ENCODE measurements at regions not wholly inside any gene's neighbourhood (a gene's known extent, or its start where the extent isn't known, plus 50 kb on each side); places are given as distances from the start of the nearest gene placed in this dataset.
A peak's percentile ranks its signal among the peaks of the same experiment; 100 is the strongest.
"Not testable (repeated sequence)": the region's sequence is repeated elsewhere in the genome, so short reads cannot be mapped to it uniquely, and the experiment has no call there.

- not testable (repeated sequence) for DNase-seq
Measured at GRCh38 chr2:87468429-87468981, 279.4 kb upstream of the PLGLB2 start.

GRCh38 chr2:87469180-87470151, 278.4 kb upstream of the PLGLB2 start:
- DNase-seq, result peak; percentile 69

GRCh38 chr2:87470381-87471380, 277.2 kb upstream of the PLGLB2 start:
- peak; percentile 76 for DNase-seq

GRCh38 chr2:87471478-87471877, 276.4 kb upstream of the PLGLB2 start:
- DNase-seq, result not testable (repeated sequence)

GRCh38 chr2:87476223-87476872, 271.5 kb upstream of the PLGLB2 start:
- DNase-seq, result not testable (repeated sequence)

- DNase-seq, result peak; percentile 67
Measured at GRCh38 chr2:87476936-87477335, 271.0 kb upstream of the PLGLB2 start.

- DNase-seq, result not testable (repeated sequence)
Measured at GRCh38 chr2:87477669-87478428, 270.0 kb upstream of the PLGLB2 start.

GRCh38 chr2:87478911-87479310, 269.0 kb upstream of the PLGLB2 start:
- not testable (repeated sequence) for DNase-seq

- DNase-seq, result not testable (repeated sequence)
Measured at GRCh38 chr2:87483093-87483680, 264.7 kb upstream of the PLGLB2 start.

GRCh38 chr2:87484363-87484762, 263.5 kb upstream of the PLGLB2 start:
- not testable (repeated sequence) for DNase-seq

GRCh38 chr2:87485455-87485854, 262.4 kb upstream of the PLGLB2 start:
- DNase-seq, result not testable (repeated sequence)

GRCh38 chr2:87485884-87486283, 262.0 kb upstream of the PLGLB2 start:
- not testable (repeated sequence) for DNase-seq

GRCh38 chr2:87486413-87486812, 261.5 kb upstream of the PLGLB2 start:
- not testable (repeated sequence) for DNase-seq

- DNase-seq, result not testable (repeated sequence)
Measured at GRCh38 chr2:87488021-87488420, 259.9 kb upstream of the PLGLB2 start.

- DNase-seq, result not testable (repeated sequence)
Measured at GRCh38 chr2:87488991-87489390, 258.9 kb upstream of the PLGLB2 start.

GRCh38 chr2:87494846-87495245, 253.0 kb upstream of the PLGLB2 start:
- not testable (repeated sequence) for DNase-seq

GRCh38 chr2:87495455-87495854, 252.4 kb upstream of the PLGLB2 start:
- DNase-seq, result not testable (repeated sequence)

GRCh38 chr2:87496036-87497006, 251.6 kb upstream of the PLGLB2 start:
- not testable (repeated sequence) for DNase-seq

GRCh38 chr2:87497135-87497534, 250.8 kb upstream of the PLGLB2 start:
- not testable (repeated sequence) for DNase-seq

- not testable (repeated sequence) for DNase-seq
Measured at GRCh38 chr2:87497700-87498099, 250.2 kb upstream of the PLGLB2 start.
